HG02885 (cell line): ENCODE measurements at regions not wholly inside any gene's neighbourhood (a gene's known extent, or its start where the extent isn't known, plus 50 kb on each side); places are given as distances from the start of the nearest gene placed in this dataset.

Experiments
- ATAC-seq: cut with Tn5 transposase; IDR thresholded peaks from one replicate; pipeline ENCODE4 v1.9.1; 2021; ENCODE audit warnings: mild to moderate bottlenecking; ENCODE audit not compliant: unreplicated experiment, poor library complexity

DNA sequence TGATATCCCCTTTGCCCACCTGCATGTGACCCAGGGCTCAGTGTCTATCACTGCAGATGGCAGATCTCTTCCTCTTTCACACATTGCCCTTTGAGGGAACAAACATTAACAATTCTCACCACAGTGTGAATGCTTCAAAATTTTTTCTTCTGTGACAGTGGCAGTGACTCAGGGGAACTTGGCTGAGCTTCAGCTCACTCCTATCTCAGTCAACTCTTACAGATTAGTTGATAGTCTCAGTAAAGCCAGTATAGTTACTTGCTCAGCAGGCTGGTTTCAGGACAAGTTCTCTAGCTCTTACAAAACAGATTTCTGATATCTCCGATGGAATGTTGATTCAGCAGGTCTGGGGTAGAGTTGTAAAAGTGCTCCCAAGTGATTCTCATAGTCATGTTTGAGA is 166.9 kb downstream of the DLEU7 start:
- ATAC-seq: no peak

DNA sequence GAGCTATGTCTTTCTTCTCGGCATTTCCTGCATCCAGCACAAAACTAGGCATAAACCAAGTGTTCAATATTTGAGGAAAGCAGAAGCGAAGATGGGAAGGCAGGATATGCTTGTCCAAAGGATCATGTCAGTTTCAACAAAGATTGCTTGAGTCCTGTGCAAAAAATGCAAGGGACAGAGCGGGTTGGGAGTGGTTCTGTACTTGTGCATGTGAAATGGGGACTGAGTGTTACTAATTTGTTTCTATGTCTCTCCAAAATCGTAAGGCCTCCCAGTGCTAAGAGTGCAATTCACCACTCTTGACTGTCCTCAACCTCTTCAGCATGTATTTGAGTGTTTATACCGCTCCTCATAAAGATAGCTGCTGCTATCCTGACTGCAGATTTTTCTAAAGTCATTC is 166.2 kb downstream of the DLEU7 start:
- no peak for ATAC-seq

DNA sequence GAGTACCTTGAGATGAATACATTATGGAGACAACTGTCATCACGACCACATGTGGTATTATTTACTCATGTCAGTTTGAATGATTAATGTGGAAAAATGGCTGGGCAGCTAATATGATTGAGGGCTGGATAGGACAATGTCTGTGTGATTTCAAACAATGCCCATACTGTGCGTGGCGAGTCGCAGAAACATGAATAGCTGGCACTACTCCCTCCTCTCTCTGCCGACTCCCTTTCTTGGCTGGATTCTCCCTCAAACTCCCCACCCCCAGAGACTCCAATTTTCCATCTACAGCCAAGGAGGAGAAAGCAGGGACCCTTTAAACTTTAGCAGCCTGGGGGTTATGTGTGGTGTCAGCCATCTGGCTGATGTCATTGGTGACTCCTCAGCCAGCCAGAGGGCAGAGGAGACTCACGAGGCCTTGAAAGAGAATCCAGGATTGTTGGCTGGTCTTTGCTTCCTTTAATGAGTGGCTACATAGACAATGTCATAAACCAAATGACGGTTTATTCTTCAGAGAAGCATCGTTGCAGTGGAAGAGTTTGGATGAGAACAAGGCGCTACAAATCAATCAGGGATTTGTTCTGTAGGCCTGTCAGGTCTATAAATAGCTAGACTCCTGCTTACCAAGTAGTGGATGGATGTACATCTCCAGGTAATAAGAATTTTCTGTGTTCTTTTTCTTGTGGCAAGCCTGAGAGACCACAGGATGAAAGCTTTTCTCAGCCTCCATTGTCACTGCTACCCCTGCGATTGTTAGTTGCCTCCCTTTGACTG is 165.6 kb downstream of the DLEU7 start:
- ATAC-seq: no peak

DNA sequence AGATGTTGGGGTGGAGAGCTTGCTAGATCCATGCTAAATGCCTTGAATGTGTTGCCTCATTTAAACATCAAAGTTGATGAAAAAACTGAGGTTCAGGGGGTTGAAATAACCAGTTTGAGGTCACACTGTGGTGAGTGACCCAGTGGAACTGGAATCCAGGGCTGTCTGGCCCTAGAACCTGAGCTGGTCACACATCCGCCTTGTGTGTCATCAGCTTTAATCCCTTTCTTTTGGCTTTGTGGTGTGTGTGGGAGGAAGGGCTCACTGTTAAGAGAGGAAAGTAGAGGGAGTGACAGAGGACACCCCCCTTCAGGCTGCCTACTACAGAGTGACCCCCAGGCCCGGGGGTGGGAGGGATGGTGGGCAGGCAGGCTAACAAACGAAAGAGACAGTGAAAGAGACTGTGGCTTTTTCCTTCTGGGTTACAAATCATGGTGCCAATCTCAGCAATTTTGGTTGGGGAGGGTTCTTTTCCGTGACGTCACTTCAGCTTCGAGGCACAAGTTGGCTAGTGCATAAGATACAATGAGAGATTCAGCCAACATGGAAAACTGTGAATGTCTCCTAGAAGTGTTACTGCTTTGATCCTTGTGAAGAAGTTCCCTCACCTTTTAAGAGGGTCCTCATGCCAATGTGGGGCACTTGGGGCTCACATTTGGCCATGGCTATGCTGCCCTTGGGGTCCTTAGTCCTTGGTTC is 164.9 kb downstream of the DLEU7 start:
- ATAC-seq: no peak

DNA sequence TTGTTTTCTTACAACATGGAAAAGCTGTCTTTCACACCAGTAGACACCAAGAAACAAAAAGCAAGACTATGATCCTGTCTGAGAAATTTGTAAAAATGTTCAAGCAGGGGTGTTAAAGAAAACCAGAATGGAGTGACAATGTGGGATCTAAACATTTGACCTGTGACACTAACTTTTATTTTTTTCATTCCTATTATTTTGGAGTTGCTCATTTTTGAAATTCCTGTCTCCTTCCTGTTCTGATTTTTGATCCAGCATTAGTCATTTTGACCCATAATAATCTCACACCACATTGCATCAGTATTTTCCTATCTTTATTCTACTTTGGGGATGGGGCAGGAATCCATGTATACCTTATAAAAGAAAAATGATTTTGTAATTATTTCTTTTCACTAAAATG is 164.2 kb downstream of the DLEU7 start:
- ATAC-seq: no peak

DNA sequence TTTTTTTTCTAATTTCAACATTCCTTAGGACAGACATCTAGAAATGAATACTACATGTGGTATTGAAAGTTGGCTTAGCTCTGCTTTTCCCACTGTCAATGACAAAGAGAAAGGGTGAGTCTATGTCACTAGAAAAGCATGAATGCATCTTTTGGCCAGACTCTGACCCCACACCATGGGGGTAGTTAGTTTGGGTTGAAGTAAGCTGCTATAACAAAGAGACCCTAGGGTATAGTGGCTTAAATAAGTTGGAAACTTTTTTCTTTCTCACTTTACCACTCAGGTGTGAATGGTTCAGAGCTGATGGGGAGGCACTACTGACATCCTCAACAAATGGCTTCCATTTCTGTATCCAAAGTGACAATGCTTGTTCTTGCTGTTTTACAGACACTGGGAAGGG is 161.5 kb downstream of the DLEU7 start:
- ATAC-seq: no peak

DNA sequence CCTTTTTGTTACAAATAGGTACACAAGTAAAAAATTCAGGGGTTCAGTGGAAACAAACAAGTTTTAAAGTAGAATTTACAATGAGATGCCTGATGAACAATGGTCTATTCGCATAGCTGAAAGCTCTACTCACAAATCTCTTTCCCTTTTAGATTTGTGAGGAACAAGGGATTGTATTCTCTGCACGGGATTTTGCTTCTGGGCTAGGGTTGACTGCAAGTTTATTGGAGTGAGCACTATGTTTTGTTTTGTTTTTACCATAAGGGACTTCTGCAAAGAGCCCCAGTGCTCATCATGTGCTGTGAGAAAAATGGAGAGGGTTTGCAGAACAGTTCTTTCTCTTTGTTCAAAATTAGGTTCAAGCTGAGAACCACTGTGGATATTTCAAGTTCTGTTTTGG is 160.5 kb downstream of the DLEU7 start:
- ATAC-seq: no peak

DNA sequence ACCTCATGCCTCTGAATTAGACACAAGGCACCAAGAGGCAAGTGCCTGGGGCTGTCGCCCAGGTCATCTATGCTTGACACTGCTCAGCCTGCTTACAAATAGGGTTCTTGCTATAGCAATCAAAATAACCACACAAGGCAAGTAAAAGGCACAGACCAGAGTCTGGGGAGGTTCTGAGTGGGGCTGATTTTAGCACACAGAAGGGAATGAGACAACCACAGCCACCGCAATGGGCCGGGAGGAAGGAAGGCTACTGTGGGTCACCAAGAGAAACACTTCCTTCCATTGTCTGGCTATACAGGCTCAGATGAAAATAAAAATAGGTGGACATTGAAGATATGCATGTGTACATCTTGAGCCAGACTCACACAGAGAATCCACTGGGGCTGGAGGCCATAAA is 159.1 kb downstream of the DLEU7 start:
- ATAC-seq: no peak

DNA sequence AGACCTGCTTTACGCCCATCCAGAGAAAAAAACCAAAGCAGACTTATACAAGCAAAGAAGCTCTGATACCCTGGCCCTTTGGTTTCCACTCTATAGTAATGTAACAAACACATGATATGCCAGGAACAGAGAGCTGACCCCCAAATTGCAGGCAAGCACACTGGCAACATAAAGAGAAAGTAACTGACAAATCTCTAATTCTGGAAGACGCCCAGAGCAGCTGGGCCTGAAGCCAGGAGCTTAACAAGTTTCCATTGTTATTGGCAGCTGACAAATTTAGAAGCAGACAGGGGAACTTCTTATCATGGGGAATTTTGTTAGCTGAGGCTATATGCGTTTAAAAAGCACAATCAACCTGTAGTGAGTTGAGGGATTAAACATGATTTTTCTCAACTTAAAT is 158.0 kb downstream of the DLEU7 start:
- no peak for ATAC-seq

DNA sequence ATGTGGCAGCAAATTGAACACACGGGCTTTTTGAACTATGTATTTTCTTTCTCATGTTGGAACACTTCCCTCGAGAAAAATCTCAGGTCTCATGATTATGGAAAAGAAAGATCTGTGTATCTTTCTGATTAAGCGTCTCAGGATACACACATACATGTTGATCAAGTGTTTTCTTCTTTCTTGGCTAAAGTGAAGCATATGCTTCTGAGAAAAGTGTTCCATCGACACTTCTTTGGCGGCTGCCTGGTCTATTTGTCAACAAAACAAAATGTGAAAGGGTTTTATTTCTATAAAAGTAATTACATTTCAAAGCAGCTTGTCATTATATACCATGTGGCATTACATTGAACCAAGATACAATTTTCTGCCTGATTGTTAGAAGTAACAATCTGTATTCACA is 157.5 kb downstream of the DLEU7 start:
- ATAC-seq: no peak

DNA sequence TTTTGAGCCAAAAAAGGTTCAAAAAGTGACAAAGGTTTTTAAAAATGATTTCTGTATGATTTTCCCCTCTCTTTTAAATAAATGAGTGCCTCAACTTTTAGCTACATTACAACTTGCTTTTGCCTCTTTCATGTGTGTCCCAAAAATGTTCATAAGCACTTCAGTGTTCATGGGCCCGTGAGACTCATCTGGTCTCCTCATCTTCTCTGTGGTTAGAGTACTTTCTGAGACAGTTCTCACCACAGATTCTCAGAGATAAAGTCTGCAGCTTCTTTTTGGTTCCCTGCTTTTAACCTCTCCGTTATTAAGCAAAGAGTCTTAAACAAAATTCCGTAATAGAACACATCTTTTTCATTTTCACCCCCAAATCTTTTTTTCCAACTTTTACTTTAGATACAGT is 156.9 kb downstream of the DLEU7 start:
- ATAC-seq: no peak

DNA sequence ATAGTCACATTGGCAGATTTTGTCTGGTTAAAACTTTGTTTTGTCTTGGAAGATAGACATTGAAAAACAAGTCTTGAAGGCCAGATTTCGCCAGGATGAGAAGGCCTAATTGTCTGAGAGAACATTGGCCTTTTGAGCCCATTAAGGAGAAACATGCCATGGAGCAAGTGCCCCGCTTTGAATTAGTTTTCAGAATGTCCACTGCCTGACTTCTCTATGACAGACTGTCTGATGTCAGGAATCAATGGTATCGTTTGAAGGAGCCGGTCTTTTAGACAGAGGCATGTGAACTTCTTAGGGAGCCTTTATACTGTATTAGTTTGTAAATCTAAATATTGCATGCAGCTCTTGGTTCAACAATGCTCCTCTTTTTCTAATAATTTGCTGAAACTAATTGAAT is 155.9 kb downstream of the DLEU7 start:
- ATAC-seq: no peak

DNA sequence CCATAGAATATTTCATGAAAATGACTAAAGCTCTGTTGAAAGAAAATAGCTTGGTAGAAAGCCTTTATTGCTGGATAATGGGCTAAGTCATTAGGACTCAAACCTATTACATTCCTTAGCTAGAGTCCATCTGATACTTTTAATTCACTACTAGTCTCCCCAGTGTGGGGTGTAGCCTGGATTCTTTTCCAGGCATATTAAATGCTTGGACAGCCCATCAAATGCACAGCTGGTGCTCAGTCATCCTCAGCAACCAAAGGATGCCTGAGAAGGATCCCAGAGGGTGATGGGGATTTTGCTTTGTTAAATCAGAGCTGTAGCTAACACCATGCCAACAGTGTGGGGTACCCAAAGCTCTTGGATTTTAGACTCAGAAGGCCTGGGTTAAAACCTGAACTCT is 153.5 kb downstream of the DLEU7 start:
- ATAC-seq: no peak

DNA sequence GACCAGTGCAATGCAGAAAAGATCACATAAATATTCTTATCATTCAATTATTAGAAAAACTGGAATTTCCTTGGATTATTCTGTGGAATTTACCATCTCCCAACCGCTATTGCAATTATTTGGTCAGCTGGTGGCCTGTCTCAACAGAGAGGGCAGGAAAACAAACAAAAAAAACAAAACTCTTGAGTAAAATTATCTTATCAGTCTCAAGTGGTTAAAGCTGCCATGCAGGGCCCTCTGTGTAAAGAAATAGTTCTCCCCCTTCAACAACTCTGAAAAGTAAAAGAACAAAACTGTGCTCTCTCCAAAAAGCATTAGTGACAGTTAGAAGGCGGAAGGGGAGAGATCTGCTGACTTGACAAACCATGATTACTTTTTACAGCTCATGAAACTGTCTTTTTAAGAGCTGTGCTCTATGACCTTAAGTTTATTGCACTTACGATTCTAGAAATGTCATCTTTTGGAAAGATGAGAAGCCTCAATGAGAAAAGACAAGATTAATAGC is 152.3 kb downstream of the DLEU7 start:
- no peak for ATAC-seq

DNA sequence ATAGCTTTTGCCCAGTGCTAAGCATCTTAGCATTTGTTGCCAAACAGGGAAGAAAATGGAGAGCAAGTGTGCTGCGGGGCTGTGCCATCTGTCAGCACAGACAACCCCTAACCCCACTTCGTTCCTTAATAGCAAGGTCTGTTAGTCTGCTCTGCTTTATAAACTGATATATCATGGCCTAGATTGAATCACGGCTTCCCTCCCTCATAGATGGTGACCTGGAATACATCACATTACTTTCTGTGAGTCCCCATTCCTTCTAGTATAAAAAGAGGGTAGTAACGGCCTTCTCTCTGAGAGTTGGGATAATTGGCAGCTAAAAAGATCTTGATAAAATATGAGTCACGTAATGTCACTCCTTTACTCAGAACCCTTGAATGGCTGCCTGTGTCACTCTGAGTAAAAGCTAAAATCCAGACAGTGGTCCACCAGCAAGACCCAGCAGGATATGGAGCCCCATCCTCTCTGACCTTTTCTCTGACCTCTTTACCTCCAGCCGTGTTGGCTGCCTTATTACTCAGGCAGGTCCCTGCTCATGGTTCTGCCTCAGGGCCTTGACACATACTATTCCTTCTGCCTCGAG is 151.7 kb downstream of the DLEU7 start:
- ATAC-seq: no peak

DNA sequence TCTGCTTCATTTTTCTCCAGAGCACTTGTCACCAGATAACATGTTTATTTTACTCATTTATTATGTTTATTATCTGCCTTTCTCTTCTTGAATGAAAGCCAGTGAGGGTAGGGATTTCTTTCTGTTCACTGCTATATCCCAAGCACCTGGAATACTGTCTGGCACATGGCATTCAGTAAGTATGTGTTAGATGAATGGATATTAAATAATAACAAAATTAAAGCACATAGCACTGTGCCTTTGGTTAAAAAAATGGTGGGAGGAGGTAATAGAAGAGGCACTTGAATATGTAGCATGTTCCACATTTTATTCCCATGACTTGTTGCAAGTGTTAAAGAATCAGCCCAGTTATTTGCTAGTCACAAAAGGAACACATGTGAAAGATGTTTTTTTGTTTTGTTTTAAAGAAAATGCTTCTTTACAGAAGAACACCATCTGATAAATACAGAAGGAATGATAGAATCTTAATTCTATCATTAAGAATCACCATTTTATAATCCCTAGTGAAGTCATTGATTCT is 151.0 kb downstream of the DLEU7 start:
- no peak for ATAC-seq

DNA sequence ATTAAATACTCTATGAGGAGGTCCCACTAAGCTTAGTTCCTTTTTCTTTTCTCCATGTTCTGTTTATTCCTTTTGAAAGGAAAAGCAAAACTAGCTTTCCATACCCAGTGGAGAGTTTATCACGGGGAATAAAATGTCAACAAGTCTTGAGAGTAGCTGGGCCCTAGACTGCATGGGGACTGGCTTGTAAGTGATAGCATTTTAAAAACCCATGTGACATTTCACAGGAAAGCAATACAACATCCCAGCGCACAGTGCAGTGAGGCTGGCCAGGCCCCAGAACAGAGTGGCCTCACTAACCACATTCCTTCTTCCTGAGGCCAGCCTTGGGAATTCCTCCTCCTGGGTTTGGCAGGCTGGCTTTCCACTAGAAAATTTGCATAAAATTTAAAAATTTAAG is 149.8 kb downstream of the DLEU7 start:
- no peak for ATAC-seq

DNA sequence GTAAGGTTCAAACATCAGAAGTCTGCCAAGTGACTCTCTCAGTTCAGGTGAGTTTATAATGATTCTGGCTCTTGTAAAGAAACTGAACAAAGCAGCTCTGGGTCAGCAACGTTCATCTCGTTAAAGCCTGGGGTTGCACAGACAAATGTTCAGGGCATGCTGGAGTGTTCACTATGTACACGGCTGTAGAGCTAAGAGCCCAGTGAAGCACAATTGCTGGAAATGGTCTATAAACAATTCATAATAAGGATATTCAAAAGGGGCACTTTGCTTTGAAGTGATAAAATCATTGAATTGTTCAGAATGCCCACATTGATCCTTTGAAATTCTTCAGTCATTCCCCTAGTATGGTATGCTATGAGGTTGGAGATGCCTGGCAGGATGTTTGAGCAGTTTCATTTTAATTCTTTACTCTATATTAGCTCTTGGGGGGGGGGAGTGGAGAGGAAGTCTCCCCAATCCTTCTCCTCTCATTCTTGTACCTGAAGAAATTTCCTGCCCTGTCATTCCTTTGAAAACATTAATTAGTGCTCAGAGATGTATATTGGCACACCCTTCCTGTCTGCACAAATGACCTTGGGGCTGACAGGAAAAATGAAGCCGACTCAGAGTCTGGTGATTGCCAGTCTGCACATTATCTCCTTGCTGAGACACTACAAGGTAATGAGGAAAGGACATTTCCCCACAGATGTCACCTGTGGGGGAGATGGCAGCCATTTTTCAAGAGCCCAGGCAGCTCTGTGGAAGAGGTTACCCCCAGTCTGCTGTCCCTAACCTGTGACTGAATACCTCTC is 145.5 kb downstream of the DLEU7 start:
- ATAC-seq: no peak

DNA sequence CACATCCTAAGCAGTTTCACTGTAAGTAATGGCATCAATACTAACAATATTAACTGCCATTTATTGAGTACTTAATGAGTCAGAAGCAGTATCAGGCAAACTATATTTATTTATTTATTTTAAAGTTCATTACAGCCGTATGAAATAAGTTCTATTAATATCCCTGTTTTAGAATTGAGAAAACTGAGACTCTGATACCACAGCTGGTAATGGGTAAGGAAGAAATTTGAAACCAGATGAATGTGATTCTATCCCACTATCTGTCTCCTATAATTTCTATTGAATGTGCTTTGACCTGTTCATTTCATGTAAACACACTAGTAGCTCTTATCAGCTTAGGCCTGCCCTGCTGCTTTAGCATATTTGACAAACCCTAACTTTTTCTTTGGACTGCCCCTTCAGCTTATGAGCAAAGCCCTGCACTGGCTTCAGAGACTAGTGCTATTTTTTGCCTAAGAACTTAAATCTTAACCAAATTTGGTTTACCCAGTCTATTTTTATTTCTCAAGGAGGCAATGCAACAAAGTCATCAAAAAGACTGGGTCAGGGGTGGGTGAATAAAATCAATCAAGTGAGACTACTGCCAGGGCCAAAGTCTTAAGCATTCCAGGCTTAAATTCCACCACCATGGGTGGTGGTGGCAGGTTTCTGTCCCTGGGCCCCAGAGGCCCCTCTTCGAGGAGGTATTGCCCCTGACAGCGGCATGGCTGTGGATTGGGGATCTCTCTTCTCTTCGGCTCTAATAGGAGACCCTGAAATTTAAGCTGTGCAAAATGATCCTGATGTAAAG is 143.4 kb downstream of the DLEU7 start:
- ATAC-seq: no peak
